IMR-90 (cell line): ENCODE measurements at regions not wholly inside any gene's neighbourhood (a gene's known extent, or its start where the extent isn't known, plus 50 kb on each side); places are given as distances from the start of the nearest gene placed in this dataset.

Experiments
- ATAC-seq: fragments of 200-7000 bp; cut with Tn5 transposase; 2 replicates; pipeline ENCODE4 v1.9.1; 2020; ENCODE audit warnings: low read depth, mild to moderate bottlenecking, moderate library complexity
- BruUV-seq: library from RNA; stranded (reverse); fragments of 400-500 nt; replicated peaks from 2 replicates; lab custom pipeline; 2021; lab: Mats Ljungman, UMichigan
- CTCF ChIA-PET: fragments of 300-600 bp; formaldehyde crosslinking; extraction: SDS; loops from one replicate; lab custom pipeline; 2021; ENCODE audit warnings: antibody characterized with exemption; lab: Yijun Ruan, JAX
- POLR2A ChIA-PET: fragments of 300-600 bp; sonication (Branson Sonifier 250); formaldehyde crosslinking; loops from one replicate; lab custom pipeline; 2022; ENCODE audit warnings: antibody characterized with exemption; ENCODE audit not compliant: unreplicated experiment; lab: Charles Lee
- DNase-seq: peaks from one replicate; pipeline ENCODE4 v3.0.0; 2013
- H2AFZ ChIP-seq: replicated peaks from 2 replicates; pipeline ENCODE3; 2013; ENCODE audit warnings: low read length, mild to moderate bottlenecking; ENCODE audit not compliant: poor library complexity
- H2AK5ac ChIP-seq: 2 replicates; pipeline ENCODE4 v1.6.1; 2013; ENCODE audit warnings: low read depth, low read length, inconsistent platforms
- H2AK9ac ChIP-seq: replicated peaks from 2 replicates; pipeline ENCODE3; 2013; ENCODE audit warnings: mild to moderate bottlenecking, low read depth, low read length, moderate library complexity; ENCODE audit not compliant: poor library complexity
- H2BK120ac ChIP-seq: 2 replicates; pipeline ENCODE4 v1.6.1; 2013; ENCODE audit warnings: low read depth, low read length, inconsistent platforms
- H2BK15ac ChIP-seq: 3 replicates; pipeline ENCODE4 v1.6.1; 2013; ENCODE audit warnings: low read depth, low read length, inconsistent platforms
- H2BK20ac ChIP-seq: 2 replicates; pipeline ENCODE4 v1.6.1; 2013; ENCODE audit warnings: low read depth, mild to moderate bottlenecking, inconsistent platforms, low read length, moderate library complexity
- H2BK5ac ChIP-seq: 2 replicates; pipeline ENCODE4 v1.6.1; 2013; ENCODE audit warnings: mild to moderate bottlenecking, low read depth, low read length, inconsistent platforms; ENCODE audit not compliant: poor library complexity, severe bottlenecking
- H3K14ac ChIP-seq: replicated peaks from 2 replicates; pipeline ENCODE4 v1.6.1; 2013; ENCODE audit warnings: low read depth, low read length, inconsistent platforms
- H3K18ac ChIP-seq: 2 replicates; pipeline ENCODE4 v1.6.1; 2013; ENCODE audit warnings: low read depth, low read length, control low read depth
- H3K23ac ChIP-seq: 2 replicates; pipeline ENCODE4 v1.6.1; 2013; ENCODE audit warnings: low read depth, low read length, inconsistent platforms
- H3K27ac ChIP-seq: 2 replicates; pipeline ENCODE4 v1.5.1; 2013; ENCODE audit warnings: mild to moderate bottlenecking, control low read depth, low read length; ENCODE audit not compliant: insufficient read depth
- H3K27me3 ChIP-seq: 2 replicates; pipeline ENCODE4 v1.6.1; 2013; ENCODE audit warnings: low read length; ENCODE audit not compliant: control insufficient read depth, insufficient read depth
- H3K36me3 ChIP-seq: 2 replicates; pipeline ENCODE4 v1.6.1; 2013; ENCODE audit warnings: low read length, mixed read lengths; ENCODE audit not compliant: control insufficient read depth, insufficient read depth
- H3K4ac ChIP-seq: 2 replicates; pipeline ENCODE4 v1.6.1; 2013; ENCODE audit warnings: low read depth, low read length, inconsistent platforms
- H3K4me1 ChIP-seq: 2 replicates; pipeline ENCODE4 v1.6.1; 2013; ENCODE audit warnings: low read length, mixed read lengths; ENCODE audit not compliant: control insufficient read depth, insufficient read depth
- H3K4me2 ChIP-seq: 2 replicates; pipeline ENCODE4 v1.6.1; 2013; ENCODE audit warnings: low read depth, mild to moderate bottlenecking, control low read depth, low read length, moderate library complexity
- H3K4me3 ChIP-seq: 2 replicates; pipeline ENCODE4 v1.5.1; 2013; ENCODE audit warnings: low read depth, mild to moderate bottlenecking, control low read depth, low read length, moderate library complexity; ENCODE audit not compliant: insufficient read depth
- H3K56ac ChIP-seq: 2 replicates; pipeline ENCODE4 v1.6.1; 2013; ENCODE audit warnings: low read length, inconsistent platforms; ENCODE audit not compliant: insufficient read depth; ENCODE audit errors: extremely low read depth
- H3K79me1 ChIP-seq, 2 experiments: 2 replicates each; pipeline ENCODE4 v1.6.1; 2013; ENCODE audit warnings: low read length in 2 of 2, inconsistent platforms in 1 of 2, low read depth in 1 of 2
- H3K9ac ChIP-seq: 2 replicates; pipeline ENCODE4 v1.6.1; 2013; ENCODE audit warnings: low read depth, low read length, control low read depth
- H3K9me1 ChIP-seq: 2 replicates; pipeline ENCODE4 v1.6.1; 2013; ENCODE audit warnings: low read length, inconsistent platforms; ENCODE audit not compliant: insufficient read depth
- H3K9me3 ChIP-seq: 2 replicates; pipeline ENCODE4 v1.6.1; 2013; ENCODE audit warnings: low read length; ENCODE audit not compliant: control insufficient read depth, insufficient read depth
- H4K20me1 ChIP-seq: 2 replicates; pipeline ENCODE4 v1.6.1; 2013; ENCODE audit warnings: low read length, inconsistent platforms; ENCODE audit not compliant: insufficient read depth
- H4K5ac ChIP-seq: 2 replicates; pipeline ENCODE4 v1.6.1; 2013; ENCODE audit warnings: mild to moderate bottlenecking, low read depth, low read length, control low read depth
- H4K8ac ChIP-seq, 2 experiments: 2 replicates each; pipeline ENCODE4 v1.6.1; 2013; ENCODE audit warnings: low read depth in 2 of 2, low read length in 2 of 2, control low read depth in 1 of 2, inconsistent platforms in 1 of 2
- H4K91ac ChIP-seq: 2 replicates; pipeline ENCODE4 v1.6.1; 2013; ENCODE audit warnings: low read depth, low read length, inconsistent platforms; ENCODE audit not compliant: insufficient read depth
- BHLHE40 ChIP-seq: fragments of 150-350 bp; IDR thresholded peaks from 2 replicates; pipeline ENCODE4 v1.6.1; 2016; ENCODE audit warnings: mild to moderate bottlenecking, low read depth, low read length
- CEBPB ChIP-seq: IDR thresholded peaks from 2 replicates; pipeline ENCODE4 v1.6.1; 2012; ENCODE audit warnings: low read depth, low read length, improper control_type of control experiment
- CHD1 ChIP-seq: IDR thresholded peaks from 2 replicates; pipeline ENCODE4 v1.6.1; 2012; ENCODE audit warnings: low read depth, low read length, improper control_type of control experiment
- CTCF ChIP-seq: conservative IDR thresholded peaks from 2 replicates; pipeline ENCODE4 v1.5.1; 2012; ENCODE audit warnings: mild to moderate bottlenecking, low read depth, low read length, improper control_type of control experiment
- FOS ChIP-seq: fragments of 150-350 bp; IDR thresholded peaks from 2 replicates; pipeline ENCODE4 v1.6.1; 2016; ENCODE audit warnings: low read depth, low read length
- MAFK ChIP-seq: IDR thresholded peaks from 2 replicates; pipeline ENCODE4 v1.6.1; 2012; ENCODE audit warnings: low read depth, low read length, improper control_type of control experiment
- MAZ ChIP-seq: IDR thresholded peaks from 2 replicates; pipeline ENCODE4 v1.6.1; 2012; ENCODE audit warnings: low read depth, mild to moderate bottlenecking, low read length, improper control_type of control experiment, moderate library complexity, borderline replicate concordance
- MXI1 ChIP-seq: IDR thresholded peaks from 2 replicates; pipeline ENCODE4 v1.6.1; 2012; ENCODE audit warnings: low read depth, mild to moderate bottlenecking, low read length, moderate library complexity, borderline replicate concordance
- NFE2L2 ChIP-seq: fragments of 150-350 bp; IDR thresholded peaks from 2 replicates; pipeline ENCODE4 v1.6.1; 2016; ENCODE audit warnings: low read depth, mild to moderate bottlenecking, low read length
- POLR2A ChIP-seq: IDR thresholded peaks from 2 replicates; pipeline ENCODE4 v1.6.1; 2012; ENCODE audit warnings: mild to moderate bottlenecking, low read depth, low read length
- RAD21 ChIP-seq: IDR thresholded peaks from 2 replicates; pipeline ENCODE4 v1.6.1; 2012; ENCODE audit warnings: low read length, improper control_type of control experiment
- RCOR1 ChIP-seq: IDR thresholded peaks from 2 replicates; pipeline ENCODE4 v1.6.1; 2012; ENCODE audit warnings: mild to moderate bottlenecking, low read length, improper control_type of control experiment; ENCODE audit not compliant: insufficient replicate concordance
- RFX5 ChIP-seq: IDR thresholded peaks from 2 replicates; pipeline ENCODE4 v1.8.0; 2012; ENCODE audit warnings: low read depth, mild to moderate bottlenecking, low read length, moderate library complexity
- SMC3 ChIP-seq: fragments of 150-350 bp; IDR thresholded peaks from 2 replicates; pipeline ENCODE4 v1.6.1; 2016; ENCODE audit warnings: low read depth, mild to moderate bottlenecking, antibody characterized with exemption, low read length, moderate library complexity
- WGBS, 2 experiments: methylation state at CpG; one replicate each; pipeline versions ENCODE4 v1.1.5 to v1.1.7; 2013; ENCODE audit warnings: missing lambda C conversion rate in 2 of 2; ENCODE audit not compliant: insufficient read length in 1 of 2; ENCODE audit errors: extremely low coverage in 2 of 2; 5-methylcytosine and 5-hydroxymethylcytosine counted together
- dilution Hi-C: fragments of 300-500 bp; cut with HindIII; formaldehyde crosslinking; loops from one replicate; pipeline ENCODE4 v1.14.3; 2018; ENCODE audit warnings: low sequenced_read_pairs; ENCODE audit not compliant: unreplicated experiment
- in situ Hi-C: fragments of 300-500 bp; cut with MboI; formaldehyde crosslinking; loops from 3 replicates; pipeline ENCODE4 v1.14.3; 2019; ENCODE audit warnings: low sequenced_read_pairs, inconsistent platforms, mixed read lengths
- intact Hi-C: fragments of 100-400 bp; cut with micrococcal nuclease; formaldehyde crosslinking; loops from 2 replicates; pipeline ENCODE4 v1.10.0; 2022
- TF ChIP-seq, protein P1 (sequence below): fragments of 150-350 bp; IDR thresholded peaks from 2 replicates; pipeline ENCODE4 v1.6.1; 2016; ENCODE audit warnings: low read depth, mild to moderate bottlenecking, low read length, moderate library complexity, borderline replicate concordance
- TF ChIP-seq, protein P2 (sequence below): fragments of 150-350 bp; IDR thresholded peaks from 2 replicates; pipeline ENCODE4 v1.6.1; 2017; ENCODE audit warnings: mild to moderate bottlenecking, antibody characterized with exemption, low read length, low read depth

- H3K36me3 ChIP-seq = no peaks in the 10 kb centered on the region
- peak; percentile 29; the same call in 1 of the 2 replicates for ATAC-seq
- TF ChIP-seq CTCF (no peak), MAFK (no peak), RFX5 (no peak), BHLHE40 (no peak), SMC3 (no peak), RCOR1 (no peak), CEBPB (no peak), POLR2A (no peak), MAZ (no peak), RAD21 (no peak), NFE2L2 (no peak), CHD1 (no peak), FOS (no peak), MXI1 (no peak)
- TF ChIP-seq, protein P1, sequence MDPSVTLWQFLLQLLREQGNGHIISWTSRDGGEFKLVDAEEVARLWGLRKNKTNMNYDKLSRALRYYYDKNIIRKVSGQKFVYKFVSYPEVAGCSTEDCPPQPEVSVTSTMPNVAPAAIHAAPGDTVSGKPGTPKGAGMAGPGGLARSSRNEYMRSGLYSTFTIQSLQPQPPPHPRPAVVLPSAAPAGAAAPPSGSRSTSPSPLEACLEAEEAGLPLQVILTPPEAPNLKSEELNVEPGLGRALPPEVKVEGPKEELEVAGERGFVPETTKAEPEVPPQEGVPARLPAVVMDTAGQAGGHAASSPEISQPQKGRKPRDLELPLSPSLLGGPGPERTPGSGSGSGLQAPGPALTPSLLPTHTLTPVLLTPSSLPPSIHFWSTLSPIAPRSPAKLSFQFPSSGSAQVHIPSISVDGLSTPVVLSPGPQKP = no peak
- TF ChIP-seq, protein P2, sequence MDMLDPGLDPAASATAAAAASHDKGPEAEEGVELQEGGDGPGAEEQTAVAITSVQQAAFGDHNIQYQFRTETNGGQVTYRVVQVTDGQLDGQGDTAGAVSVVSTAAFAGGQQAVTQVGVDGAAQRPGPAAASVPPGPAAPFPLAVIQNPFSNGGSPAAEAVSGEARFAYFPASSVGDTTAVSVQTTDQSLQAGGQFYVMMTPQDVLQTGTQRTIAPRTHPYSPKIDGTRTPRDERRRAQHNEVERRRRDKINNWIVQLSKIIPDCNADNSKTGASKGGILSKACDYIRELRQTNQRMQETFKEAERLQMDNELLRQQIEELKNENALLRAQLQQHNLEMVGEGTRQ = no peak
- no peak overlapping the region for H4K8ac ChIP-seq
- no peak overlapping the region for H2AK5ac ChIP-seq
- no peak overlapping the region for H3K14ac ChIP-seq
- no peak overlapping the region for H3K56ac ChIP-seq
- H3K23ac ChIP-seq = no peak overlapping the region
- BruUV-seq = no TSS peak
- no peak overlapping the region for H3K4ac ChIP-seq
- no peaks in the 10 kb centered on the region; the same call in none of the 2 replicates for H3K27me3 ChIP-seq
- dilution Hi-C loops = no loop called here
- no peaks in the 10 kb centered on the region for H3K9me3 ChIP-seq
- H2BK120ac ChIP-seq = no peak overlapping the region
- peak; percentile 57 for DNase-seq
- no peak overlapping the region for H2BK20ac ChIP-seq
- H3K4me2 ChIP-seq = no peak overlapping the region
- POLR2A ChIA-PET = no interaction called here
- H3K9me1 ChIP-seq = no peaks in the 10 kb centered on the region
- no peak overlapping the region for H4K91ac ChIP-seq
- no peak overlapping the region for H3K27ac ChIP-seq
- no peaks in the 10 kb centered on the region for H3K4me1 ChIP-seq
- no peak overlapping the region for H2BK15ac ChIP-seq
- CTCF ChIA-PET = no interaction called here
- H2BK5ac ChIP-seq = no peak overlapping the region
- no peak overlapping the region for H2AFZ ChIP-seq
- H2AK9ac ChIP-seq = no peak overlapping the region
- no peaks in the 10 kb centered on the region for H3K79me1 ChIP-seq
- intact Hi-C loops = no loop called here
- in situ Hi-C loops = no loop called here
- no peak overlapping the region for H3K18ac ChIP-seq
- no CpG with 5 or more reads among the region's 3 CpGs for WGBS, 2 experiments
- no peaks in the 10 kb centered on the region for H4K20me1 ChIP-seq
- no peak overlapping the region for H3K4me3 ChIP-seq
- H4K5ac ChIP-seq = no peak overlapping the region
- H3K9ac ChIP-seq = no peak overlapping the region
Observed at GRCh38 chr2:128633501-128633900, 314.8 kb upstream of the HS6ST1 start.
